ENCODE measurements at regions not wholly inside any gene's neighbourhood (a gene's known extent, or its start where the extent isn't known, plus 50 kb on each side); places are given as distances from the start of the nearest gene placed in this dataset.
"Not testable (repeated sequence)": the region's sequence is repeated elsewhere in the genome, so short reads cannot be mapped to it uniquely, and the experiment has no call there.

- H3K4me1 ChIP-seq (replicated peaks in 1 of 2): no peaks in the 10 kb centered on the region
- H3K27ac ChIP-seq: no peak overlapping the region
- WGBS, 10 experiments: 0 to 100% (median 58%) methylated on average over 1 to 2 of the region's 2 CpGs
- in situ Hi-C loops (cut with MboI; ENCODE audit: low pct_unique_long_range_greater_than_20kb in 2 of 9, low sequenced_read_pairs in 9 of 9, unreplicated experiment in 9 of 9): no loop called here
- H3K4me3 ChIP-seq: no peak overlapping the region
- ATAC-seq (replicated peaks in 6 of 8): no peak
Measured at GRCh38 chr6:117761610-117762009, 86.3 kb downstream of the NUS1 start.

DNA sequence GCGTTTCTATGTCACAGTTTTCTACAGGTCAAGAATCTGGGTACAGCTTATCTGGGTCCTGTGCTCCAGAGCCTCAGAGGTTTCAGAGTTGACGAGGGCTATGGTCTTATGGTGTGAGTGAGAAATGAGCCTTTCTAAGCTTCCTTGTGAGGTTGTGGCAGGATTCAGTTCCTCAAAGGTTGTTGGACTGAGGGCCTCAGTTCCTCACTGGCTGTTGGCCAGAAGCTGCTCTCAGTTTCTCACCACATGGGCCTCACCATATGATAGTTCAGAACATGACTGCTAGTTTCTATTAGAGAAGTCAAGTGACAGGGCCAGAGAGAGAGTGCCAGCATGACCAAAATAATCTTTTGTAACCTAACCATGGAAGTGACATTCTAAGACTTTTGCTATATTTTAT lies 96.1 kb downstream of the NUS1 start:
- no peak overlapping the region for H3K4me3 ChIP-seq
- H3K27ac ChIP-seq: no peak overlapping the region
- in situ Hi-C loops (cut with MboI; ENCODE audit: low pct_unique_long_range_greater_than_20kb in 2 of 9, low sequenced_read_pairs in 9 of 9, unreplicated experiment in 9 of 9): no loop called here
- WGBS, 10 experiments: 0 to 93% (median 44%) methylated on average over 1 to 2 of the region's 2 CpGs; no CpG with 5 or more reads in 4 of the 10 experiments
- no peak for ATAC-seq (replicated peaks in 6 of 8)
- H3K4me1 ChIP-seq (replicated peaks in 1 of 2): no peaks in the 10 kb centered on the region

DNA sequence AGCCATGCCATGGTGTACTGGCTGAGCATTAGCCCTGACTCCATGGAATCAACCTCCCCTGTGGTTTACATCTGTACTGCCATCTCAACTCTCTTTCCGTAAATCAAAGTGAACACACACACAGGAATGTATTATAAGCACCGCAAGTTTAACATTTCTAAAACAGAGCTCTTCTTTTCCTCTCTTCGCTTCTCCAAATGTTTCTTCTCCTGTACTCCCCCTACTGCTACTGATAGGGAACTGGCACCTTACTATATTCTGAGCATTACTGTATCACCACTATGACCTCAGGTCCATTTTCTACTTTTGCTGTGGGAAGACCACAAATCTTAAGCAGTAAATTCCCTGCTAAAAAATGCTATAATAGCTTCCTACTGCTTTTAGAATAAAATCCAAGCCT lies 101.2 kb downstream of the NUS1 start:
- WGBS, 10 experiments: 0 to 100% (median 68%) methylated on average over 1 to 3 of the region's 3 CpGs; no CpG with 5 or more reads in 1 of the 10 experiments
- H3K4me3 ChIP-seq: no peak overlapping the region
- peak in 3 of 8 experiments; percentile 70 to 91 (median 72) for ATAC-seq (replicated peaks in 6 of 8)
- in situ Hi-C loops (cut with MboI; ENCODE audit: low pct_unique_long_range_greater_than_20kb in 2 of 9, low sequenced_read_pairs in 9 of 9, unreplicated experiment in 9 of 9): no loop called here
- no peak overlapping the region for H3K27ac ChIP-seq
- H3K4me1 ChIP-seq (replicated peaks in 1 of 2): peaks cover 0 to 3% of the 10 kb centered on the region in 2 donors

DNA sequence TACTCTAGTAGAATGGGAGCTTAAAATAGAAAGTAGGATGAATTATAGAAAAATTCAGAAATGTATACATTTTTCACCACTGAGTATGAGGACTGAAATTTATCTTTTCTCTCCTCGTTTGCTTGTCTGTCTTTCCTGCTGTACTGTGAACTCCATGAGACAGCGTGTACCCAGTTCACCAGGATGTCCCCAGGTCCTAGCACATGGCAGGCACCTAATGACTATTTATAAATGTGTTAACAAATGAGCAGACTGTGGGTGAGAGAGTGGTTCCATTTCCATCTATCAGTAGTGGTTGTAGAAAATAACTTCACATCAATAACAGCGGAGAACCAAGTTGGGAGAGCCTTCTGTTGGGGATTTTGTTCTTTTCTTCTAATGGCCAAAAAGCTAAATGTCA lies 106.3 kb downstream of the NUS1 start:
- Histone ChIP-seq H3K27ac (no peak overlapping the region), H3K4me1 (replicated peaks in 1 of 2) (peaks cover 3 to 8% of the 10 kb centered on the region in 2 donors), H3K4me3 (no peak overlapping the region)
- WGBS, 10 experiments: 0 to 100% (median 85%) methylated on average over 1 to 3 of the region's 3 CpGs; no CpG with 5 or more reads in 3 of the 10 experiments
- no peak for ATAC-seq (replicated peaks in 6 of 8)
- in situ Hi-C loops (cut with MboI; ENCODE audit: low pct_unique_long_range_greater_than_20kb in 2 of 9, low sequenced_read_pairs in 9 of 9, unreplicated experiment in 9 of 9): no loop called here

GRCh38 chr6:117783279-117783678 lies 108.0 kb downstream of the NUS1 start:
- ATAC-seq (replicated peaks in 6 of 8): peak in 5 of 8 experiments; percentile 65 to 95 (median 85)
- in situ Hi-C loops (cut with MboI; ENCODE audit: low pct_unique_long_range_greater_than_20kb in 2 of 9, low sequenced_read_pairs in 9 of 9, unreplicated experiment in 9 of 9): no loop called here
- no peak overlapping the region for H3K4me3 ChIP-seq
- 0 to 70% (median 32%) methylated on average over 1 to 5 of the region's 5 CpGs; no CpG with 5 or more reads in 2 of the 10 experiments for WGBS, 10 experiments
- H3K4me1 ChIP-seq (replicated peaks in 1 of 2): peaks cover 3 to 8% of the 10 kb centered on the region in 2 donors
- no peak overlapping the region for H3K27ac ChIP-seq

GRCh38 chr6:117791012-117791411 lies 115.7 kb downstream of the NUS1 start:
- no peaks in the 10 kb centered on the region for H3K4me1 ChIP-seq (replicated peaks in 1 of 2)
- in situ Hi-C loops (cut with MboI; ENCODE audit: low pct_unique_long_range_greater_than_20kb in 2 of 9, low sequenced_read_pairs in 9 of 9, unreplicated experiment in 9 of 9): no loop called here
- ATAC-seq (replicated peaks in 6 of 8): no peak
- H3K27ac ChIP-seq: no peak overlapping the region
- H3K4me3 ChIP-seq: no peak overlapping the region
- WGBS, 10 experiments: 0 to 100% (median 55%) methylated on average over 1 to 3 of the region's 3 CpGs

GRCh38 chr6:117795234-117795633 lies 111.8 kb upstream of the SLC35F1 start:
- in situ Hi-C loops (cut with MboI; ENCODE audit: low pct_unique_long_range_greater_than_20kb in 2 of 9, low sequenced_read_pairs in 9 of 9, unreplicated experiment in 9 of 9): no loop called here
- no peaks in the 10 kb centered on the region for H3K4me1 ChIP-seq (replicated peaks in 1 of 2)
- ATAC-seq (replicated peaks in 6 of 8): no peak
- H3K4me3 ChIP-seq: no peak overlapping the region
- H3K27ac ChIP-seq: no peak overlapping the region
- WGBS, 10 experiments: 0 to 83% (median 21%) methylated on average over 1 of the region's 1 CpG; no CpG with 5 or more reads in 4 of the 10 experiments

DNA sequence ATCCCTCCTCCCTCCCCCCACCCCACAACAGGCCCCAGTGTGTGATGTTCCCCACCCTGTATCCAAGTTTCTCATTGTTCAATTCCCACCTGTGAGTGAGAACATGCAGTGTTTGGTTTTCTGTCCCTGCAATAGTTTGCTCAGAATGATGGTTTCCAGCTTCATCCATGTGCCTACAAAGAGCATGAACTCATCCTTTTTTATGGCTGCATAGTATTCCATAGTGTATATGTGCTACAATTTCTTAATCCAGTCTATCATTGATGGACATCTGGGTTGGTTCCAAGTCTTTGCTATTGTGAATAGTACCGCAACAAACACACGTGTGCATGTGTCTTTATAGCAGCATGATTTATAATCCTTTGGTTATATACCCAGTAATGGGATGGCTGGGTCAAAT lies 108.2 kb upstream of the SLC35F1 start:
- H3K27ac ChIP-seq; H3K4me1 ChIP-seq (replicated peaks in 1 of 2); in situ Hi-C loops (cut with MboI; ENCODE audit: low pct_unique_long_range_greater_than_20kb in 2 of 9, low sequenced_read_pairs in 9 of 9, unreplicated experiment in 9 of 9); H3K4me3 ChIP-seq; ATAC-seq (replicated peaks in 6 of 8): not testable (repeated sequence)
- WGBS, 10 experiments: 83 to 93% methylated on average over 1 to 2 of the region's 2 CpGs; no CpG with 5 or more reads in 8 of the 10 experiments

GRCh38 chr6:117810269-117810668 lies 96.8 kb upstream of the SLC35F1 start:
- in situ Hi-C loops (cut with MboI; ENCODE audit: low pct_unique_long_range_greater_than_20kb in 2 of 9, low sequenced_read_pairs in 9 of 9, unreplicated experiment in 9 of 9): loop anchor here in 1 of 9 experiments (25.0 kb wide), 2 partner anchors 373 to 473 kb away; partner anchors contain the start of gene ROS1
- WGBS, 10 experiments: 6 to 100% (median 57%) methylated on average over 1 to 5 of the region's 6 CpGs; no CpG with 5 or more reads in 4 of the 10 experiments
- H3K27ac ChIP-seq: no peak overlapping the region
- no peaks in the 10 kb centered on the region for H3K4me1 ChIP-seq (replicated peaks in 1 of 2)
- H3K4me3 ChIP-seq: no peak overlapping the region
- no peak for ATAC-seq (replicated peaks in 6 of 8)

GRCh38 chr6:117817499-117817898 lies 89.6 kb upstream of the SLC35F1 start:
- in situ Hi-C loops (cut with MboI; ENCODE audit: low pct_unique_long_range_greater_than_20kb in 2 of 9, low sequenced_read_pairs in 9 of 9, unreplicated experiment in 9 of 9): loop anchor here in 1 of 9 experiments (25.0 kb wide), 2 partner anchors 380 to 480 kb away; partner anchors contain the start of gene ROS1
- H3K4me1 ChIP-seq (replicated peaks in 1 of 2): no peaks in the 10 kb centered on the region
- no peak for ATAC-seq (replicated peaks in 6 of 8)
- H3K27ac ChIP-seq: no peak overlapping the region
- no peak overlapping the region for H3K4me3 ChIP-seq
- WGBS, 10 experiments: 7 to 100% (median 80%) methylated on average over 1 to 5 of the region's 5 CpGs

DNA sequence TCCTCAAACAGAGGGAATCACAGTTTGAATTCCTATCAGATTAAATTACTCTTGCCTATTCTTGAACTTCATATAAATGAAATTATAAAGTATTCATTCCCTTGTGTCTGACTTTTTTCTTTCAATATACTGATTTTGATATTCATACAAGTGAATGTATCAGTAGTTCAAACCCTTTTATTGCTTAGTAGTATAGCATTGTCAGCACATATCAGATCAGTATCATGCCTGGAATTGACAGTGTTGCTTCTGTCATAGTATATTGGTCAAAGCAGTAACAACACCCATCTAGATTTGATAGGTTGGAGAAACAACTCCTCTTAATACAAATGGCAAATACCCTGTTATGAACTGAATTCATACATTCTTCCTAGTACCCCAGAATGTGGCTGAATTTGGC lies 89.1 kb upstream of the SLC35F1 start:
- Histone ChIP-seq H3K4me1 (replicated peaks in 1 of 2) (no peaks in the 10 kb centered on the region), H3K27ac (no peak overlapping the region), H3K4me3 (no peak overlapping the region)
- in situ Hi-C loops (cut with MboI; ENCODE audit: low pct_unique_long_range_greater_than_20kb in 2 of 9, low sequenced_read_pairs in 9 of 9, unreplicated experiment in 9 of 9): loop anchor here in 1 of 9 experiments (25.0 kb wide), 2 partner anchors 381 to 481 kb away; partner anchors contain the start of gene ROS1
- no peak for ATAC-seq (replicated peaks in 6 of 8)

DNA sequence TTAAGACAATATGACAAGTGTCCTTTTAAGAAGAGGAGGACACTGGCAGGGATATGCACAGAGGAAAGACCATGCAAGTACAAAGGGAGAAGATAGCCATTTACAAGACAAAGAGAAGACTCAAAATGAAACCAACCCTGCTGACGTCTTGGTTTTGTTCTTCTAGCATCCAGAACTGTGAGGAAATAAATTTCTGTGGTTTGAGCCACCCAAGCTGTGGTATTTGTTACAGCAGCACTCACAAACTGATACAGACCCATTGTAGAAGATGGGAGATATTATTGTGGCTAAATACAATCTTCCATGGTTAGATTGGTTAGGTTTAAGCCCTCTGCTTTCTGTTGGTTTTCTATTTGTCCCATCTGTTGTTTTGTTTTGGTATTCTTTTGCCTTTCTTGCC lies 88.6 kb upstream of the SLC35F1 start:
- ATAC-seq (replicated peaks in 6 of 8): no peak
- in situ Hi-C loops (cut with MboI; ENCODE audit: low pct_unique_long_range_greater_than_20kb in 2 of 9, low sequenced_read_pairs in 9 of 9, unreplicated experiment in 9 of 9): loop anchor here in 1 of 9 experiments (25.0 kb wide), 2 partner anchors 381 to 481 kb away; partner anchors contain the start of gene ROS1
- Histone ChIP-seq H3K4me3 (no peak overlapping the region), H3K27ac (no peak overlapping the region), H3K4me1 (replicated peaks in 1 of 2) (no peaks in the 10 kb centered on the region)
- 0 to 27% (median 13%) methylated on average over 1 of the region's 1 CpG; no CpG with 5 or more reads in 3 of the 10 experiments for WGBS, 10 experiments

DNA sequence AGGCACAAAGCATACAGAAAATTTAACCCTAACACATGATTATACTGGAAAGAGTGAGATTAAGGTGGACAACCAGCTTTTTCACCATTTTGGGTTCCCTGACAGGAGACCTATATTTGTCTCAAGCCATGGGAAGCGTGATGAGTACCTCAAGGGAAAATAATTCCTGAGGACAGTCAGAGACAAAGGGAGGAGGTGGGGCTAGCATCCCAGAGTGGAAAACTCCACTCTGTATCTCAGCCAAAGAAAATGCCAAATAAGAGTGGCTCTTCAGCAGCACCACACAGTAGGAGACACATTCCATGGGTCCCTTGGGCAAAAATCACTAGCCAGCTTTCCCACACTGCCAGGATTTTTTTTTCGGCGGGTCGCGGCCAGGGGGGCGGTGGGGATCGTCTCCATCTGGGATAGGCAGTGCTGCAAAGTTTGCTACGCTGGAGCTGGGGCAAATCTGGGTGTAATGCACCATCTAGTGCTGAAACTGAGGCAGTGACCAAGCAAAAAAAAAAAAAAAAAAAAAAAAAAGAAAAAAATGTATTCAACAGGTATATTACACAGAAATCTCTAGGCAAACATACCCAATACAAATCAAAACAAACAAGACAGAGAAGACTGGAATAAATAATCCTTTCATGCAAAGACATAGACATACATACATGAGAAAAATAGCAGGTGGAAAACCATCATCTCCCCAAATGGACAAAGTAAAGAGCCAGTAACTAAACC lies 77.3 kb upstream of the SLC35F1 start:
- peak; percentile 45 to 94 (median 71) for ATAC-seq (replicated peaks in 6 of 8)
- no peak overlapping the region for H3K27ac ChIP-seq
- H3K4me1 ChIP-seq (replicated peaks in 1 of 2): peaks cover 0 to 2% of the 10 kb centered on the region in 2 donors
- WGBS, 10 experiments: 0 to 71% (median 8%) methylated on average over 1 to 8 of the region's 8 CpGs; no CpG with 5 or more reads in 2 of the 10 experiments
- peak overlapping the region in 4 of 5 donors; percentile 19 to 46 (median 34) for H3K4me3 ChIP-seq
- in situ Hi-C loops (cut with MboI; ENCODE audit: low pct_unique_long_range_greater_than_20kb in 2 of 9, low sequenced_read_pairs in 9 of 9, unreplicated experiment in 9 of 9): loop anchor here in 1 of 9 experiments (25.0 kb wide), 2 partner anchors 217 to 433 kb away; partner anchors contain the start of gene GOPC
